GM12891 (cell line): ENCODE measurements at regions not wholly inside any gene's neighbourhood (a gene's known extent, or its start where the extent isn't known, plus 50 kb on each side); places are given as distances from the start of the nearest gene placed in this dataset.

Source experiments
- DNase-seq: peaks from one replicate; pipeline ENCODE4 v3.0.0; 2011; ENCODE audit warnings: low spot score; ENCODE audit not compliant: insufficient read length
- FAIRE-seq: peaks from 2 replicates; lab custom pipeline; 2011; peaks lifted over from hg19 to GRCh38; lab: Jason Lieb, UNC
- PAX5 ChIP-seq: IDR thresholded peaks from 2 replicates; pipeline ENCODE4 v1.6.1; 2011; ENCODE audit warnings: low read length, moderate library complexity, mild to moderate bottlenecking; ENCODE audit not compliant: insufficient read depth, severe bottlenecking
- POLR2A ChIP-seq: IDR thresholded peaks from 2 replicates; pipeline ENCODE4 v1.6.1; 2011; ENCODE audit warnings: low read depth, low read length, control low read depth
- POLR2AphosphoS5 ChIP-seq: IDR thresholded peaks from 2 replicates; pipeline ENCODE4 v1.6.1; 2011; ENCODE audit warnings: low read depth, low read length, control low read depth
- POU2F2 ChIP-seq: IDR thresholded peaks from 2 replicates; pipeline ENCODE4 v1.6.1; 2011; ENCODE audit warnings: low read depth, mild to moderate bottlenecking, control low read depth, low read length, moderate library complexity
- SPI1 ChIP-seq: IDR thresholded peaks from 2 replicates; pipeline ENCODE4 v1.6.1; 2011; ENCODE audit warnings: low read depth, low read length, control low read depth
- TAF1 ChIP-seq: IDR thresholded peaks from 2 replicates; pipeline ENCODE4 v1.6.1; 2011; ENCODE audit warnings: low read depth, low read length, control low read depth

- no peak for TF ChIP-seq POU2F2
- no peak for TF ChIP-seq TAF1
- no peak for TF ChIP-seq SPI1
- DNase-seq: no peak
- FAIRE-seq: no peak
Measured at GRCh38 chr2:150279686-150280085, 207.8 kb downstream of the RND3 start.

DNA sequence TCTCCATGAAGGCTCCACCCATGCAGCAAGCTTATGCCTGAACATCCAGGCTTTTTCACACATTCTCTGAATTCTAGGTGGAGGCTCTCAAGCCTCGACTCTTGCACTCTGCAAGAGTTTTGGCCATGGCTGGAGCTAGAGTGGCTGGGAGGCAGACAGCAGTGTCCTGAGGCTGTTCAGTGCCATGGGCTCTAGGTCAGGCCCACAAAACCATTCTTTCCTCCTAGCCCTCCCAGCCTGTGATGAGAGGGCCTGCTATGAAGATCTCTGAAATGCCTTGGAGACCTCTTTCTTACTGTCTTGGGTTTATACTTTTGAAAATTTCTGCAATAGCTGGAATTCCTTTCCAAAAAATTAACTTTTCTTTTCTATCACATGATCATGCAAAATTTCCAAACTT is 210.7 kb downstream of the RND3 start:
- FAIRE-seq (no peak), DNase-seq (no peak)
- no peak for TF ChIP-seq TAF1

DNA sequence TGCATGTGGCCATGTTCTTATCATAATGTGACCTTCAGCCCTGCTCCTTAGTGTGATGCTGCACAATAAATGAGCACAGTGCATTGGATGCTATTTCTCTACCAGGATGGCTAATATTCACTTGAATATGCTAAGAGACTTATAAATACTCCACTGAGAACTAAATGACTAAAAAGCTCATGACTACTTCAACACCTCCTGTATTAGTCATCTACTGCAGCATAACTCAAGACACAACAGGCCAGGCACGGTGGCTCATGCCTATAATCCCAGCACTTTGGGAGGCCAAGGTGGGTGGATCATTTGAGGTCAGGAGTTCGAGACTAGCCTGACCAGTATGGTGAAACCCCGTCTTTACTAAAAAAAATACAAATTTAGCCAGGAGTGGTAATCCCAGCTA is 213.4 kb downstream of the RND3 start:
- TF ChIP-seq POU2F2 (no peak), SPI1 (no peak), POLR2A (no peak), PAX5 (no peak), POLR2AphosphoS5 (no peak), TAF1 (no peak)
- FAIRE-seq: no peak
- no peak for DNase-seq

- DNase-seq (no peak), FAIRE-seq (no peak)
- TF ChIP-seq PAX5 (no peak), TAF1 (no peak)
Measured at GRCh38 chr2:150271952-150272802, 215.3 kb downstream of the RND3 start.

- DNase-seq (no peak), FAIRE-seq (no peak)
- TF ChIP-seq PAX5 (no peak), SPI1 (no peak), POU2F2 (no peak), POLR2A (no peak), TAF1 (no peak), POLR2AphosphoS5 (no peak)
Measured at GRCh38 chr2:150267651-150268415, 219.6 kb downstream of the RND3 start.

GRCh38 chr2:150266931-150267330 is 220.5 kb downstream of the RND3 start:
- DNase-seq: no peak
- TF ChIP-seq TAF1: no peak
- TF ChIP-seq SPI1: no peak
- TF ChIP-seq POLR2A: no peak
- no peak for TF ChIP-seq PAX5
- TF ChIP-seq POLR2AphosphoS5: no peak
- TF ChIP-seq POU2F2: no peak
- no peak for FAIRE-seq

DNA sequence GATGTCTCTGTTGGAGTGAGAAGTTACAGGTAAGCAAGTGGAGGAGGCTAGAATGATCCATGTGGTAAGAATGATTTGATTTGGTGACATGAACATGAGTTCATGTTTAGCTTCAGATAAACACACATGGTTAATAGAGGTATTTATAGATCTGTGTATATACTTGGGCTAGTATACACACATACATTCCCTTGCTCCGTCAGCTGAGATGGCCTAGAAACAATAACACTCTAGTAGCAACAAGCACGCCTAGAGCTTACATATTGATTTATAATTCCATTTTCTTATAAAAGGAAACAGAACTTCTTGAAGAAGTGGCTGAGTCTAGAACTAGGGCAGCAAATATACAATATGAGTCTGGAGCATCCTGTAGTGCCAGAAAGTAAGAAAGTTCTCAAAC is 223.0 kb downstream of the RND3 start:
- DNase-seq (no peak), FAIRE-seq (no peak)

DNA sequence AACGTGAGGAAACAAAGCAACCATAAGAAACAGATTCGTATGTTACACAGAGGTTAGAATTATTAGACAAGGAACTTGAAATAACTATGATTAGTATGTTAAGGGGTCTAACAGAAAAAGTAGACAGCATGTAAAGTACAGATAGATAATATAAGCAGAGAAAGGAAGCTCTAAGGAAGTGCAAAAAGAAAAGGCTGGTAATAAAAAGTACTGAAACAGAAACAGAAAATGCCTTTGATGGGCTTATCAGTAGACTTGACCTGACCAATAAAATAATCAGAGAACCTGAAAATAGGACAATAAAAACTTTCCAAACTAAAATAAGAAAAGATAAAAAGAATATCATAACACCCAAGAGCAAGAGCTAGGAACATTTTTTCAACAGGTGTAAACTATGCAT is 225.8 kb downstream of the RND3 start:
- DNase-seq (no peak), FAIRE-seq (no peak)
- TF ChIP-seq POLR2A (no peak), SPI1 (no peak), POLR2AphosphoS5 (no peak), TAF1 (no peak), PAX5 (no peak), POU2F2 (no peak)

More for the DNA sequence above, 223.0 kb downstream of the RND3 start:
- TF ChIP-seq POLR2A (no peak), TAF1 (no peak), SPI1 (no peak), POU2F2 (no peak), POLR2AphosphoS5 (no peak), PAX5 (no peak)

GRCh38 chr2:150260636-150261035 is 226.8 kb downstream of the RND3 start:
- no peak for DNase-seq
- FAIRE-seq: no peak
- TF ChIP-seq POLR2AphosphoS5 (no peak), SPI1 (no peak), POU2F2 (no peak), POLR2A (no peak)

- DNase-seq (no peak), FAIRE-seq (no peak)
- TF ChIP-seq TAF1: no peak
Measured at GRCh38 chr2:150259746-150260145, 227.7 kb downstream of the RND3 start.

DNA sequence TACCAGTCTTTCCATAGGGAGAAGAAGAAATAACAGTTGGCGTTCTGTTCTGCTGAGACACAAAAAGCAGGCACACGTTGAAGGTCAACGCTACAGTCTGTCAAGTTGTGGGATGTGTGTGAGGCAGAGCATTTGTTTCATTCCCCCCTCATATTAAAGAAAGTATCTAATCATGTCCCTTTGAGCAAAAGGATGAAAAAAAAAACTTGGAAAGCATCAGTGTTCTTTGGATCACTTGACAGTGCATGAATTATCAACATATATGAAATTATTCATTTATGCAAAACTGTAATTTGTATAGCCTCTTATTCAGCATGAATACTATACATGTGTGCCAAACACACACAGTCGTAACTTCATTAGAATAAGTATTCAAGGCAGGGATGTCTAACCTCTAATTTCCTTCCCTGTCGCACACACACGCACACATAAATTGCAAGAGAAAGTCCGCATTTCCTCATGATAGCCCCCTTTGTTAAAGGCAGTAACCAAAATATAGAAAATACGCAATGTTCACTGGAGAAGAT is 228.6 kb downstream of the RND3 start:
- DNase-seq (no peak), FAIRE-seq (no peak)
- TF ChIP-seq PAX5: no peak
- TF ChIP-seq POLR2A: no peak
- no peak for TF ChIP-seq POU2F2
- TF ChIP-seq SPI1: no peak
- TF ChIP-seq POLR2AphosphoS5: no peak
- TF ChIP-seq TAF1: no peak
